ENCODE measurements at regions not wholly inside any gene's neighbourhood (a gene's known extent, or its start where the extent isn't known, plus 50 kb on each side); places are given as distances from the start of the nearest gene placed in this dataset.

DNA sequence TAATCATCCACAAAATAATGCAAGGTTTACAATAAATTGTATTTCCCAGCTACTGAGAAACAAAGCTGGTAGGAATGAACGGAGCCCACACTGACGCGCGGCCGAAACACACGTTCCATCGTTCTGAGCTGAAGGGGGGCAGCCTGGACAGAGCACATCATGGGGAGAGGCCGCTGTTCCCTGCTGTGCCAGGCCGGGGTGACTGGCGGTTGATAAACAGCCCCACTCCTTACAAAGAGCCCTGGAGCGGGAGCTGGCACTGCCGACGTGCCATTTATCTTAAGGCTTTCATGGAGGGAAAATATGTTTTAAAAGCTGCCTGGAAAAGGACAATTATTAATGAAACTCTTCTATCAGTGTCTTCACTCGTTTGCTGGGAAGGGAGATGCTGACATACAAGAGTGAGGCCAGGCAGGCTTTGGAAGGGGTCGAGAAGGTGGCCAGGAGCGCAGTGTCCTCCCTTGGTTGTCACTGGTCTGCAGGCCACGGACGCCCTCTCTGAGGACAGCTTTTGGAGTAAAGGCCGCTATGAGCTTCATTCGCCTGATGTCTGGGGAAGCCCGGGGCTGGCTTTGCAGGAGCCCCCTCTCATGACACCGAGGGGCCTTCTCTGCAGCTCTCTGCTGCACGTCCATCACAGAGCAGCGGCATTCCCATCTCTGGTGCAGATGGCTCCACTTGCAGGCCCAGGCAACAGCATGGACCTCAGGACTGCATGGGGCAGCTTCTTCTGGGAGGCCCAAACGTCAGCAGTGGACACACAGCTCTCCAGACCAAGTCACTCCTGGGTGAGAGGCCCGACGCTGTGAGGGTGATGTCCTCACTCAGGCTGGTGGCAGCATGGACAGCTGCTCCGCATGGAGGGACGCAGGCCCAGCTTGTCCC lies 355.3 kb upstream of the SFSWAP start:
- no peak overlapping the region for H3K4me3 ChIP-seq (ENCODE audit: low read depth, low read length)
- DNase-seq (ENCODE audit: low read depth) = no peak
- TF ChIP-seq, protein P1, sequence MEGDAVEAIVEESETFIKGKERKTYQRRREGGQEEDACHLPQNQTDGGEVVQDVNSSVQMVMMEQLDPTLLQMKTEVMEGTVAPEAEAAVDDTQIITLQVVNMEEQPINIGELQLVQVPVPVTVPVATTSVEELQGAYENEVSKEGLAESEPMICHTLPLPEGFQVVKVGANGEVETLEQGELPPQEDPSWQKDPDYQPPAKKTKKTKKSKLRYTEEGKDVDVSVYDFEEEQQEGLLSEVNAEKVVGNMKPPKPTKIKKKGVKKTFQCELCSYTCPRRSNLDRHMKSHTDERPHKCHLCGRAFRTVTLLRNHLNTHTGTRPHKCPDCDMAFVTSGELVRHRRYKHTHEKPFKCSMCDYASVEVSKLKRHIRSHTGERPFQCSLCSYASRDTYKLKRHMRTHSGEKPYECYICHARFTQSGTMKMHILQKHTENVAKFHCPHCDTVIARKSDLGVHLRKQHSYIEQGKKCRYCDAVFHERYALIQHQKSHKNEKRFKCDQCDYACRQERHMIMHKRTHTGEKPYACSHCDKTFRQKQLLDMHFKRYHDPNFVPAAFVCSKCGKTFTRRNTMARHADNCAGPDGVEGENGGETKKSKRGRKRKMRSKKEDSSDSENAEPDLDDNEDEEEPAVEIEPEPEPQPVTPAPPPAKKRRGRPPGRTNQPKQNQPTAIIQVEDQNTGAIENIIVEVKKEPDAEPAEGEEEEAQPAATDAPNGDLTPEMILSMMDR (conservative IDR thresholded peaks at IDR 0.05; ENCODE audit: low read depth, low read length) = no peak

DNA sequence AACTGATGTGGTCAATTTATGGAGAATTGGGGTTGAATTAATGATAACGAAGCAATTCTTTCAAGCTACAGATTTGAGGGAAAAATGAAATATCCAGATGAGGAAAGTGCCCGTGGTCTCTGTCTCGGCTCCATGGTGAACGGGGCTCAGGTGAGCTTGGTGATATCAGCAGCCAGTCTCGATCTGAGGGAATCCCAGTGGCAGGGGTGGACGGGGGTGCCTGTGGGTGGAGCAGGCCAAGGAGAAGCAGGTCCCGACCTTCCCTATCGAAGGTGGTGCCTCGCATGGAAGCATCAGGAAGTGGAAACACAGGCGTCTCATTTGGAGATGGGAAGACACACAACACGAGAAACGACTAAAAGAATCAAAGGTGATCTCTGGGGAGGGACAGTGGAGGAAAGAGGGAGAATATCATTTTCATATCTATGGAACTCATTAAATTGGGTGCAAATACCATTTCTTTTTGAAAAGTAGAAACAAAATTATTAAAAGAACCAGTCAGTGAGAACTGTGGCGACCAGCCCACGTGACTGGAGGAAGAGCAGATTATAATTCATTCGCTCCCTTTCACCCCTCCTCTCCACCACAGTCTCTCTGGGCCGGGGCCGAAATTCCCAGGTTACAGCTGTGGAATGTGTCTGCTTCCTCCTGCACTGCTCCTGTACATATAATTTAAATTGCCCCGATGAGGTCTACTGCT lies 354.3 kb upstream of the SFSWAP start:
- H3K4me3 ChIP-seq (ENCODE audit: low read depth, low read length) = no peak overlapping the region
- TF ChIP-seq, protein P1 (conservative IDR thresholded peaks at IDR 0.05; ENCODE audit: low read depth, low read length) = no peak
- DNase-seq (ENCODE audit: low read depth) = no peak

DNA sequence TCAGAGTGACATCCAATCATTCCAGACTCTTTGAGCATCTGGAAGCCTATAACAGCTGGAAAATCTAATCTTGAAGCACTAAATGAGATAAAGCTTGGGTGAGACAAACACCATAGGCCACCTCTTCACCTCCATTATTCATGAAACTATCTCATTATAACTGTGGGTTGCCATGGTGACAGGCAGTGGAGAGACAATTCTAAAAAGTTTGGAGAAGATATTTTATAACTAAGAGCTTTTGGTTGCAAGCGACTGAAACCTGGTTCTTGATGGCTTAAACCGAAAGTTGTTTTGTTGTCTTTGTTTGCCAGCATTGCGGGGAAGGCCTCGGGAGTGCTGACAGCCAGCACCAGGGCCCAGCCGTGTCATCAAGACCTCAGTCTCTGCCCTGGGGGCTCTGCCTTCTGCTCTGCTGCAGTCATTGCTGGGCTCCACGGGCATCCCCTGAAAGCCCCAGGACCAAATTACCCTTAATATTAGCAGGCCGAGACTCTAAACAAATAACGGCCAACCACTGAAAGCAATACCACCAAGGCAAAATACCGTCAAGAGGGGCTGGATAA lies 353.6 kb upstream of the SFSWAP start:
- DNase-seq (ENCODE audit: low read depth) = no peak
- no peak overlapping the region for H3K4me3 ChIP-seq (ENCODE audit: low read depth, low read length)
- TF ChIP-seq, protein P1 (conservative IDR thresholded peaks at IDR 0.05; ENCODE audit: low read depth, low read length) = no peak

DNA sequence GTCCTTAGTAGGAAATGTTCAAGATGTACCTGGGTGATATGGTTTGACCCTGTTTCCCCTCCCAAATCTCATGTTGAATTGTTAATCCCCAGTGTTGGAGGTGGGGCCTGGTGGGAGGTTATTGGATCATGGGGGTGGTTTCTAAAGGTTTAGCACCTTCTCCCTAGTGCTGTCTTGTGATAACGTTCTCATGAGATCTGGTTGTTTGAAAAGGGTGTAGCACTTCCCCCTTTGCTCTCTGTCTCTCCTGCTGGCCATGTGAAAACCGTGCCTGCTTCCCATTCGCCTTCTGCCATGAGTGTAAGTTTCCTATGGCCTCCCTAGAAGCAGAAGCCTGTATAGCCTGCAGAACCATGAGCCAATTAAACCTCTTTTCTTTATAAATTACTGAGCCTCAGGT lies 353.0 kb upstream of the SFSWAP start:
- no peak overlapping the region for H3K4me3 ChIP-seq (ENCODE audit: low read depth, low read length)
- no peak for DNase-seq (ENCODE audit: low read depth)
- TF ChIP-seq, protein P1 (conservative IDR thresholded peaks at IDR 0.05; ENCODE audit: low read depth, low read length) = no peak

DNA sequence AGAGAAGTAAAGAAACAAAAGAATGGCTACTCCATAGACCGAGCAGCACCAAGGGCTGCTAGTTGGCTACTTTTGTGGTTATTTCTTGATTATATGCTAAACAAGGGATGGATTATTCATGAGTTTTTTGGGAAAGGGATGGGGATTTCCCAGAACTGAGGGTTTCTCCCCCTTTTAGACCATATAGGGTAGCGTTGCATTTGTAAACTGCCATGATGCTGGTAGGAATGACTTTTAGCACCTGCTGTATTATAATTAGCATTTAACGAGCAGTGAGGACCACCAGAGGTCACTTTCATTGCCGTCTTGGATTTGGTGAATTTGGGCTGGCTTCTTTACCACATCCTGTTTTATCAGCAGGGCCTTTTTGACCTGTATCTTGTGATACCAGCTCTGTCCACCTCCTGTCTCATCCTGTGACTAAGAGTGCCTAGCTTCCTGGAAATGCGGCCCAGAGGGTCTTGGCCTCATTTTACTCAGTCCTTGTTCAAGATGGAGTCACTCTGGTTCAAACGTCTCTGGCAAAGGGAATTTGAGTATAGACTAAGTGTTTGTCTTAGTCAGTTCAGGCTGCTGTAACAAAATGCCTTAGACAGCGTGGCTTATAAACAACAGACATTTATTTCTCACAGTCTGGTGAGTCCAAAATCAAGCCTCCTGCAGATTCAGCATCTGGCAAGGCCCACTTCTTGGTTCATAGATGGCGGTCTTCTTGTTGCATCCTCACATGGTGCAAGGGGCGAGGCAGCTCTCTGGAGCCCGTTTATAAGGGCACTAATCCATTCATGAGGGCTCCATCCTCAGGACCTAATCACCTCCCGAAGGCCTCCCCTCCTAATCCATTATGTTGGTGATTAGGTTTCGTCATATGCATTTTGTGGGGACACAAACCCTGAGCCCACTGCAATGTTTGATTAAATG lies 348.3 kb upstream of the SFSWAP start:
- no peak overlapping the region for H3K4me3 ChIP-seq (ENCODE audit: low read depth, low read length)
- DNase-seq (ENCODE audit: low read depth) = no peak
- TF ChIP-seq, protein P1 (conservative IDR thresholded peaks at IDR 0.05; ENCODE audit: low read depth, low read length) = no peak

DNA sequence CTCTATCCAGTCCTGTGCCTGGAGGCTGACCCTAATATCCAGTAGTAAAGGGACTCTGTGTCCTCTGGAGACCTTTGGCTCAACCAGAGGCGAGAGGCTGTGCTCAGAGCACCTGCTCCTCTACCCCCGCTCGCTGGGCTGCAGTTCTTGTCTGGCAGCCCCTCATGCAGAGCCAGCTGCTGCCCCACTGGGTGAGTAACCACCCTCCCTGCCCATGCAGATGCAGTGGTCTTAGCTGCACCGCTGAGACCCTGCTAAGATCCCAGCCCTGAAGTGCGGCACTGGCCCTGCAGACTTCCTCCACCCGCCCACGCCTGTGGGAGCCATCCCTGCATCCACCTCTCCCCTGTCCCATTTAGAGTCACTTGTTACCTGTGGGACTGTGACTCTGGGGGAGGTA lies 347.5 kb upstream of the SFSWAP start:
- DNase-seq (ENCODE audit: low read depth) = no peak
- TF ChIP-seq, protein P1 (conservative IDR thresholded peaks at IDR 0.05; ENCODE audit: low read depth, low read length) = no peak
- H3K4me3 ChIP-seq (ENCODE audit: low read depth, low read length) = no peak overlapping the region

Data from choroid plexus epithelial cell (primary cell).